ENCODE measurements at regions not wholly inside any gene's neighbourhood (a gene's known extent, or its start where the extent isn't known, plus 50 kb on each side); places are given as distances from the start of the nearest gene placed in this dataset.

GRCh38 chr3:187958432-187959003 lies 195.4 kb upstream of the LPP start:
- Histone ChIP-seq H3K27ac (no peak overlapping the region), H3K4me3 (no peak overlapping the region)
- TF ChIP-seq CTCF (IDR thresholded peaks at IDR 0.05) = no peak
- DNase-seq (ENCODE audit: low spot score) = no peak

GRCh38 chr3:187960820-187961219 lies 193.1 kb upstream of the LPP start:
- Histone ChIP-seq H3K27ac (no peak overlapping the region), H3K4me3 (no peak overlapping the region)
- no peak for DNase-seq (ENCODE audit: low spot score)
- TF ChIP-seq CTCF (IDR thresholded peaks at IDR 0.05) = no peak

- no peak for DNase-seq (ENCODE audit: low spot score)
- Histone ChIP-seq H3K27ac (no peak overlapping the region), H3K4me3 (no peak overlapping the region)
- TF ChIP-seq CTCF (IDR thresholded peaks at IDR 0.05) = no peak
Measured at GRCh38 chr3:187961366-187961765, 192.6 kb upstream of the LPP start.

- Histone ChIP-seq H3K27ac (no peak overlapping the region), H3K4me3 (no peak overlapping the region)
- no peak for DNase-seq (ENCODE audit: low spot score)
- TF ChIP-seq CTCF (IDR thresholded peaks at IDR 0.05) = no peak
Measured at GRCh38 chr3:187963003-187963676, 190.8 kb upstream of the LPP start.

- no peak for DNase-seq (ENCODE audit: low spot score)
- Histone ChIP-seq H3K4me3 (no peak overlapping the region), H3K27ac (no peak overlapping the region)
- no peak for TF ChIP-seq CTCF (IDR thresholded peaks at IDR 0.05)
Measured at GRCh38 chr3:187963677-187964385, 190.1 kb upstream of the LPP start.

- Histone ChIP-seq H3K27ac (no peak overlapping the region), H3K4me3 (no peak overlapping the region)
- TF ChIP-seq CTCF (IDR thresholded peaks at IDR 0.05) = no peak
- no peak for DNase-seq (ENCODE audit: low spot score)
Measured at GRCh38 chr3:187964760-187965159, 189.2 kb upstream of the LPP start.

GRCh38 chr3:187966096-187966495 lies 187.9 kb upstream of the LPP start:
- Histone ChIP-seq H3K27ac (no peak overlapping the region), H3K4me3 (no peak overlapping the region)
- DNase-seq (ENCODE audit: low spot score) = no peak
- TF ChIP-seq CTCF (IDR thresholded peaks at IDR 0.05) = no peak

All from coronary artery (tissue), 2 donors.